SIG-M5 (cell line): ENCODE measurements at regions not wholly inside any gene's neighbourhood (a gene's known extent, or its start where the extent isn't known, plus 50 kb on each side); places are given as distances from the start of the nearest gene placed in this dataset.
A peak's percentile ranks its signal among the peaks of the same experiment; 100 is the strongest.
"Not testable (repeated sequence)": the region's sequence is repeated elsewhere in the genome, so short reads cannot be mapped to it uniquely, and the experiment has no call there.

Source experiments
- DNase-seq: peaks from one replicate; lab custom pipeline; 2025; lab: John Stamatoyannopoulos, UW

GRCh38 chr14:27799066-27800028 lies 967.2 kb upstream of the FOXG1 start:
- DNase-seq: not testable (repeated sequence)

GRCh38 chr14:27817746-27818430 lies 948.7 kb upstream of the FOXG1 start:
- DNase-seq: peak; percentile 8

- peak; percentile 36 for DNase-seq
These were observed 940.4 kb upstream of the FOXG1 start for GRCh38 chr14:27826149-27826548.

GRCh38 chr14:27831978-27832377 lies 934.6 kb upstream of the FOXG1 start:
- not testable (repeated sequence) for DNase-seq

- DNase-seq: not testable (repeated sequence)
These were observed 933.6 kb upstream of the FOXG1 start for GRCh38 chr14:27833001-27833400.

GRCh38 chr14:27836386-27836785 lies 930.2 kb upstream of the FOXG1 start:
- DNase-seq: no peak

- DNase-seq: no peak
These were observed 921.2 kb upstream of the FOXG1 start for GRCh38 chr14:27845241-27845850.

- no peak for DNase-seq
These were observed 920.7 kb upstream of the FOXG1 start for GRCh38 chr14:27845902-27846301.

- DNase-seq: not testable (repeated sequence)
These were observed 919.1 kb upstream of the FOXG1 start for GRCh38 chr14:27847480-27847879.

- not testable (repeated sequence) for DNase-seq
These were observed 917.4 kb upstream of the FOXG1 start for GRCh38 chr14:27849193-27849592.

GRCh38 chr14:27862684-27863083 lies 903.9 kb upstream of the FOXG1 start:
- no peak for DNase-seq

- DNase-seq: no peak
These were observed 903.4 kb upstream of the FOXG1 start for GRCh38 chr14:27863166-27863565.

- no peak for DNase-seq
These were observed 885.5 kb upstream of the FOXG1 start for GRCh38 chr14:27881063-27881462.

GRCh38 chr14:27881646-27882045 lies 884.9 kb upstream of the FOXG1 start:
- no peak for DNase-seq

GRCh38 chr14:27886256-27886655 lies 880.3 kb upstream of the FOXG1 start:
- DNase-seq: no peak

- no peak for DNase-seq
These were observed 876.3 kb upstream of the FOXG1 start for GRCh38 chr14:27890259-27890658.

- DNase-seq: not testable (repeated sequence)
These were observed 858.1 kb upstream of the FOXG1 start for GRCh38 chr14:27908484-27908883.

GRCh38 chr14:27916326-27916725 lies 850.3 kb upstream of the FOXG1 start:
- DNase-seq: no peak

- DNase-seq: no peak
These were observed 848.7 kb upstream of the FOXG1 start for GRCh38 chr14:27917896-27918295.

GRCh38 chr14:27927519-27927918 lies 839.1 kb upstream of the FOXG1 start:
- no peak for DNase-seq

- no peak for DNase-seq
These were observed 836.7 kb upstream of the FOXG1 start for GRCh38 chr14:27929797-27930347.

- no peak for DNase-seq
These were observed 828.2 kb upstream of the FOXG1 start for GRCh38 chr14:27938392-27938791.
